GM12865 (cell line): ENCODE measurements at regions not wholly inside any gene's neighbourhood (a gene's known extent, or its start where the extent isn't known, plus 50 kb on each side); places are given as distances from the start of the nearest gene placed in this dataset.

Experiments
- DNase-seq: peaks from one replicate; pipeline ENCODE4 v3.0.0; 2010; ENCODE audit warnings: low read depth
- H3K4me3 ChIP-seq: 2 replicates; pipeline ENCODE4 v1.5.1; 2011; ENCODE audit warnings: mild to moderate bottlenecking, low read depth, low read length, control low read depth
- CTCF ChIP-seq: IDR thresholded peaks from 2 replicates; pipeline ENCODE4 v1.5.1; 2011; ENCODE audit warnings: low read length, control low read depth, low read depth, inconsistent platforms; ENCODE audit not compliant: insufficient read depth; ENCODE audit errors: missing control alignments

GRCh38 chr5:125274211-125274610 lies 527.8 kb upstream of the ZNF608 start:
- H3K4me3 ChIP-seq: no peak overlapping the region
- no peak for TF ChIP-seq CTCF
- DNase-seq: no peak

- no peak for TF ChIP-seq CTCF
- no peak overlapping the region for H3K4me3 ChIP-seq
- DNase-seq: no peak
These were observed 528.7 kb upstream of the ZNF608 start for GRCh38 chr5:125274938-125275724.

- H3K4me3 ChIP-seq: no peak overlapping the region
- no peak for TF ChIP-seq CTCF
- no peak for DNase-seq
These were observed 529.3 kb upstream of the ZNF608 start for GRCh38 chr5:125275725-125276090.

GRCh38 chr5:125276096-125276495 lies 529.7 kb upstream of the ZNF608 start:
- TF ChIP-seq CTCF: no peak
- no peak overlapping the region for H3K4me3 ChIP-seq
- DNase-seq: no peak

- DNase-seq: no peak
- TF ChIP-seq CTCF: no peak
- H3K4me3 ChIP-seq: no peak overlapping the region
These were observed 531.2 kb upstream of the ZNF608 start for GRCh38 chr5:125277494-125278154.

GRCh38 chr5:125278711-125279110 lies 532.3 kb upstream of the ZNF608 start:
- DNase-seq: no peak
- H3K4me3 ChIP-seq: no peak overlapping the region
- TF ChIP-seq CTCF: no peak
